ENCODE measurements at regions not wholly inside any gene's neighbourhood (a gene's known extent, or its start where the extent isn't known, plus 50 kb on each side); places are given as distances from the start of the nearest gene placed in this dataset.

DNA sequence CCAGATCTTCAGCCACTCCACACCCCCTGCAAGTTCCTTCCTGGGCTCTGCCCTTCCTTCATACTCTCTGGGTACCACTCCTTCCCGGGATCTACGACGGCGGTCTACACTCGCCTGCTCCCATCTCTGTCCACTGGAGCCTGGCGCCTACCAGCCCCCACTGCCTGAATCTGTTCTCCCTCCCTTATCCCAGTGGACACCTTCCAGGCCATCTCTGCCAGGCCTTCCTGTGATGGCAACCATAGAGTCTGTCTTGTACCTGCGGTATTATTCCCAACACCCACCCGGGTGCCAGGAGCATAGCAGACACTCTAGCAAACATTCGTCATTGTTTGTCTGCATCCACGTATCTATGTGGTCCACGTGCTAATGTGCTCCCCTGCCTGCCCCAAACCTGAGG, 140.9 kb downstream of the ZFP36L2 start (continued):
- no peak for TF ChIP-seq RBBP5 (conservative IDR thresholded peaks at IDR 0.05)

DNA sequence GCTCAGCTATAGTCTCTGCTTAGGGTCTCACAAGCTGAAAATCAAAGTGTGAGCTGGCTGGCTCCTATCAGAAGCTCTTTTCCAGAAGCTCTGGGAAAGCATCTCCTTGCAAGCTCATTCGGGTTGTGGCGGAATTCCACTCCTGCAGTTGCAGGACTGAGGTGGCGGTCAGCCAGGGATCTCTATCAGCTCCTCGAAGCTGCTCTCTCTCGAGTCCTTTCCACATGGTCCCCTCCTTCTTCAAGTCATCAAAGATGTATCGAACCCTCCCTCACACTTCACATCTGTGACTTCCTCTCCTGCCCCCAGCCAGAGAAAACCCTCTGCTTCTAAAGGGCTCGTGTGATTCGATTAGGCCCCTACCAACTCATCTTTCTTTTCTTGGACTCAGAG, 141.7 kb downstream of the ZFP36L2 start:
- Histone ChIP-seq H3K79me2 (ENCODE audit: control insufficient read depth, insufficient read depth, low read length) (no peaks in the 10 kb centered on the region), H3K27ac (ENCODE audit: control insufficient read depth, insufficient read depth) (no peak overlapping the region), H3K4me2 (ENCODE audit: control insufficient read depth, insufficient read depth) (no peak overlapping the region), H4K20me1 (ENCODE audit: control insufficient read depth, insufficient read depth) (no peaks in the 10 kb centered on the region), H2AFZ (ENCODE audit: control insufficient read depth, low read depth, low read length) (no peak overlapping the region), H3K27me3 (replicated peaks in 1 of 2; ENCODE audit: control insufficient read depth in 2 of 2, insufficient read depth in 2 of 2, low read length in 1 of 2) (no peaks in the 10 kb centered on the region), H3K4me3 (no peak overlapping the region), H3K4me1 (ENCODE audit: control insufficient read depth, insufficient read depth, low read length) (no peaks in the 10 kb centered on the region), H3K9me3 (replicated peaks; ENCODE audit: control insufficient read depth, insufficient read depth, low read length) (no peaks in the 10 kb centered on the region; the same call in 2 of the 3 replicates), H3K36me3 (ENCODE audit: control insufficient read depth in 2 of 2, insufficient read depth in 2 of 2, low read length in 1 of 2) (no peaks in the 10 kb centered on the region), H3K9ac (ENCODE audit: control insufficient read depth, insufficient read depth, low read length) (no peak overlapping the region)
- DNase-seq (ENCODE audit: low read depth, low spot score) (no peak), FAIRE-seq (no peak), ATAC-seq (no peak)
- ChIA-PET POLR2A (no interaction called here), RAD21 (ENCODE audit: unreplicated experiment) (interaction anchor here (0.9 to 1.0 kb wide), 2 partner anchors 111 to 144 kb away, joined by 3 read pairs; no protein-coding TSS in a partner anchor), CTCF (interaction anchor here (1.3 kb wide), 1 partner anchor 21 kb away, joined by 3 read pairs; no protein-coding TSS in a partner anchor), SMC1A (ENCODE audit: uncharacterized antibody, unreplicated experiment) (interaction anchor here (0.9 kb wide), 2 partner anchors 9 to 24 kb away, joined by 3 read pairs; no protein-coding TSS in a partner anchor)
- WGBS (ENCODE audit: insufficient coverage, insufficient replicate concordance, low lambda C conversion rate, missing lambda C conversion rate), result 25% methylated on average over 8 of the region's 8 CpGs
- no TSS peak for BruUV-seq (replicated peaks)
- TF ChIP-seq CHD1 (IDR thresholded peaks at IDR 0.05; ENCODE audit: low read depth, low read length), result no peak
- no peak for TF ChIP-seq RAD21 (IDR thresholded peaks at IDR 0.05; ENCODE audit: insufficient read depth, low read depth, low read length)
- TF ChIP-seq RFX5 (IDR thresholded peaks at IDR 0.05; ENCODE audit: low read depth, low read length), result no peak
- in situ Hi-C loops (cut with MboI) (no loop called here), intact Hi-C loops (cut with micrococcal nuclease; ENCODE audit: unreplicated experiment) (no loop called here)
